Effector memory CD8-positive, alpha-beta T cell (primary cell): ENCODE measurements at regions not wholly inside any gene's neighbourhood (a gene's known extent, or its start where the extent isn't known, plus 50 kb on each side); places are given as distances from the start of the nearest gene placed in this dataset.

Experiments used
- ATAC-seq: fragments of 150-1000 bp; cut with Tn5 transposase; replicated peaks from 2 replicates; pipeline ENCODE4 v1.10.0; 2021; ENCODE audit warnings: mild to moderate bottlenecking, moderate library complexity
- DNase-seq, 3 experiments: peaks; one replicate each; pipeline ENCODE4 v3.0.0; 2021
- H3K27ac Mint-ChIP-seq, 2 donors: one replicate each; pipeline ENCODE4 v1.8.0; 2022; ENCODE audit warnings: mild to moderate bottlenecking in 2 of 2, mixed read lengths in 2 of 2, moderate library complexity in 2 of 2
- H3K27me3 Mint-ChIP-seq, 2 donors: one replicate each; pipeline ENCODE4 v1.8.0; 2022; ENCODE audit warnings: mixed read lengths in 2 of 2
- H3K36me3 Mint-ChIP-seq: one replicate; pipeline ENCODE4 v1.8.0; 2022; ENCODE audit warnings: mild to moderate bottlenecking, moderate library complexity, mixed read lengths; ENCODE audit not compliant: insufficient read depth
- H3K4me1 Mint-ChIP-seq, 2 donors: one replicate each; pipeline ENCODE4 v1.8.0; 2022; ENCODE audit warnings: low read depth in 2 of 2, mixed read lengths in 2 of 2
- H3K4me3 Mint-ChIP-seq, 2 donors: one replicate each; pipeline ENCODE4 v1.8.0; 2022; ENCODE audit warnings: mild to moderate bottlenecking in 2 of 2, mixed read lengths in 2 of 2, moderate library complexity in 2 of 2
- H3K9me3 Mint-ChIP-seq, 2 donors: one replicate each; pipeline ENCODE4 v1.8.0; 2022; ENCODE audit warnings: mixed read lengths in 2 of 2

DNA sequence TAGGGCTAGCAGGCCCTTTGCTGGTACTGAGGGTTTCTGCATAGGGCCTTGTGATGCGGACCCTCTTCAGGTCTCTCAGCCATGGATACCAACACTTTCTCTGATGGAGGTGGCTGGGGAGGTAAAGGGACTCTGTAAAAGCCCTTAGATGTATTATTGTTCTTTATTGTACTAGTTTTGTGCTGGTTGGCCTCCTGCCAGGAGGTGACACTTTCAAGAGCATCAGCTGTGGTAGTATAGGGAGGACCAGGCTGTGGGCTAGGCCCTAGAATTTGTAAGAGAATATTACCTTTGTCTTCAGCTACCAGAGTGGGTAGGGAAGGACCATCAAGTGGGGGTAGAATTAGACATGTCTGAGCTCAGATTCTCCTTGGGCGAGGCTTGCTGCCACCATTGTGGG is 936.3 kb downstream of the CENPC start:
- DNase-seq (no peak), ATAC-seq (no peak)
- no peaks in the 10 kb centered on the region for H3K4me1 Mint-ChIP-seq
- H3K27ac Mint-ChIP-seq, result no peak overlapping the region
- H3K36me3 Mint-ChIP-seq, result no peaks in the 10 kb centered on the region
- H3K4me3 Mint-ChIP-seq, result no peak overlapping the region
- no peaks in the 10 kb centered on the region for H3K27me3 Mint-ChIP-seq
- peaks cover 5 to 9% of the 10 kb centered on the region in 2 donors for H3K9me3 Mint-ChIP-seq

DNA sequence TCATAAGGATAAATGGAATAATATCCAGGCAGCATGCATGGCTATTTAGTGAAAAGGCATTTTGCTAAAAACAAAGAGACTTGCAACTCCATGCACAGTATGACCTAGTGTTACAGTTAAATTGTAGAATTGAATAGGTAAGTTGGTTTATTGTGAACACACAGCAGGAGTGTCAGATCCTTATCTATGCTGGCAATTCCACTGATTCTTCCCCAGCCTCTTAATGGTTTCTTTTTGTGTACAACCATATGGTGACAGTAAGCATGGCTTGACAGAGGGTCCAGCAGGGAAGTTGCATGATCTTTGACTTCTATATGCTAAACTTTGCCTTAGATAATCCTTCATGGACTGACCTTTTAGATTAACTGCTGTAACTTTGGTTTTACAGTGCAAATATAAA is 936.6 kb upstream of the EPHA5 start:
- Mint-ChIP-seq H3K4me3 (no peak overlapping the region), H3K27me3 (no peaks in the 10 kb centered on the region), H3K9me3 (peaks cover 0 to 8% of the 10 kb centered on the region in 2 donors), H3K36me3 (no peaks in the 10 kb centered on the region), H3K4me1 (no peaks in the 10 kb centered on the region), H3K27ac (no peak overlapping the region)
- DNase-seq (no peak), ATAC-seq (no peak)

DNA sequence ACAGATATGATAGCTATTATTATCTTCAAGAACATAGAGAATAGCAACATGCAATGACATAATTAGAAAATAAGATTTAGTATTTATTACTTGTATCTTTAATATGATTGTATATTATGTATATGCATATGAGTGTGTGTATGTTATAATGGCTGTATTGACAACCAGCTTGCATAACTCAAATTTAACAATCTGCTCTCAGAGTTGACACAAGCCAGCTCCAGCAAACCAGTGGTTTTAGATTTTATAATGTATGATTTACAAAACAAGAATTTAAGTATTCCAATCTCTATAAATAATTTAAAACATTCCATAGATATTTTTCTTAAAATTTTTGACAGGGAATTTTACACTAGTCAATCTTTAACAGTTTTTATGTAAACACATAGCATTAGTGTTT is 935.9 kb upstream of the EPHA5 start:
- Mint-ChIP-seq H3K4me1 (no peaks in the 10 kb centered on the region), H3K36me3 (no peaks in the 10 kb centered on the region), H3K9me3 (peaks cover 0 to 8% of the 10 kb centered on the region in 2 donors), H3K27ac (no peak overlapping the region), H3K27me3 (no peaks in the 10 kb centered on the region), H3K4me3 (no peak overlapping the region)
- ATAC-seq (no peak), DNase-seq (no peak)

DNA sequence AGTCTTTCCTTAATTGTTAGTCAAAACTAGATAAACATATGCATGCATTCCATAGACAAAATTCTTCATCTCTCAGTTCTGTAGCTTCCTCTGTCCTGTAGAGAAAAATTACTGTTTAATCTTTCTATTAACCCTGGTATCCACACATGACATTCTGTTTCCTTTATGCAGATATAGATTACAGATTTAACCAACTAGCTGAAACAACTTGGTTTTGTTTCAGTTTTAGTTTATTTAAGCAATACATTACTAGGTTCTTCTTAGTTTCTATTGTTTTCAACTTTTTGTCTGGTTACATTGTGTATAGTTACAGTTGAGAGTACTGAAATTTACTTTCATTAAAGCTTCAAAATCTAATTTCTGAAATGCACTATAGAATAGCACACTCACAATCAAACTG is 933.9 kb upstream of the EPHA5 start:
- Mint-ChIP-seq H3K27ac (no peak overlapping the region), H3K4me3 (no peak overlapping the region), H3K9me3 (peaks cover 7 to 8% of the 10 kb centered on the region in 2 donors), H3K36me3 (no peaks in the 10 kb centered on the region), H3K4me1 (no peaks in the 10 kb centered on the region), H3K27me3 (no peaks in the 10 kb centered on the region)
- ATAC-seq, result no peak
- DNase-seq, result no peak

DNA sequence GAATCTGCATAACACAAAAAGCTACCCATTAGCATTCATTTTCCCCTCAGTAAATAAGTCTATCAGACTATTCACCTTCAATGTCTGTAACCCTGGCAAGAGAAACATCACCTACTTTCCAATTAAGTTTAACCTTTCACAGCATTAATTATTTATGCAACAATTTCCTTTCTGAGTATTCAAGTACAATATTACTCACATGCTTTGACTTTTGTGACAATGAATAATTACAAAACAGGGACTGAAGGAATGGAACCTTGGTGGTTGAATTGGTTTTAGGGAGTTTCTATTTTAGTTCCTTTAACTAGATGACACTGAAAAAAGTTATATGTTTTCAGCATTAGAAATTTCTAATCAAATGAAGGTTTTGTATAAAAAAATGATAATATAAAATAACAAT is 932.3 kb upstream of the EPHA5 start:
- ATAC-seq, result no peak
- no peak for DNase-seq
- Mint-ChIP-seq H3K4me3 (no peak overlapping the region), H3K36me3 (no peaks in the 10 kb centered on the region), H3K4me1 (no peaks in the 10 kb centered on the region), H3K27ac (no peak overlapping the region), H3K27me3 (no peaks in the 10 kb centered on the region), H3K9me3 (peaks cover 4 to 15% of the 10 kb centered on the region in 2 donors)

DNA sequence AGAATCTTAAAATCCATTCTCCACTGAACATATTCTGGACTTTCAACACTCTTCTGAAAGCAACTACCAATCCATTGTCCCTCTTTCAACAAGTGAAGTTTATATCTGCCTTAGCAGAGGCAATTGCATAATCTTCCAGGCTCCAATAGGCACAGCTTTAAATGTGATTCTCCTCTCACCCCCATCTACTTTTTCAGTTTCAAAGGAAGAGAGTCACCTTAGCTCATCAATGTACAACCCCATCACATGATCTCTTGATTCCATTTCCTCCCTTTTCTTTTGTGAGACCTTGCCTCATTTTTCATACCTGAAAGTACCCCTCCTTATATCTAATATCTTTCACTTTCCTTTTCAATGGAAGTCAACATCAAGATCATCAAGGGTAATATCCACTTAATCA is 921.7 kb upstream of the EPHA5 start:
- no peak overlapping the region for H3K27ac Mint-ChIP-seq
- no peaks in the 10 kb centered on the region for H3K36me3 Mint-ChIP-seq
- no peaks in the 10 kb centered on the region for H3K4me1 Mint-ChIP-seq
- peaks cover 7 to 10% of the 10 kb centered on the region in 2 donors for H3K9me3 Mint-ChIP-seq
- no peaks in the 10 kb centered on the region for H3K27me3 Mint-ChIP-seq
- no peak overlapping the region for H3K4me3 Mint-ChIP-seq
- DNase-seq, result no peak
- ATAC-seq, result no peak

DNA sequence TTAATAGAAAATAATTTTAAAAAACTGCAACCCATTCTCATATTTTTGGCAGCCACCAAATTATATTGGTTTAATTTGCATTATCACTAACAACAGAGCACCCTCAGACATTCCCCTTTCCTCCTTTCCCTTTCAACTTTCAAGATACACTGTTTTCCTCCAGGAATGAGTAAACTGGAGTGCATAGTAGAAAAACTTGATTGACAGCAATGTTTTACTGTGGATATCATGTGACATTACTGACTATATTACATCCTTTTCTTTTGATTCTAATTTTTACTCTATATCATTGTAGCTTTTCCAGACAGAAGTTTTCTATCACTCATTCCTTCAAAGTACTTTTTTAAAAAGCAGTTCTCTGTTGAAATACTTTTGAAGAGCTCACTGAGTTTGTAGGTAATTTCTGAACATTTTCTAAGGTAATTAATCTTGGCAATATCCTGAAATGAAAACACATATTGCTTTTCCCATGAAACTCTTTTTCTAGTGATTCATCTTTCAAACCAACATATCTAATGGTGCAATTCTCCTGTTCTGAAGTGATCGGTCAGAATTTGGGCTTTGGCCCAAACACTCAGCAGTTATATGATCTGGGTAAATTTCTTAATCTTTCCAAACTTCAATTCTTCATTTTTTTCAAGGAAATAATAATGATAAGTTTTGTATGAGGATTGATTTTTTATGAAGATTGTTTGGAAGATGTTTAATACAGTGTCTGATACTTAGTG is 920.4 kb upstream of the EPHA5 start:
- H3K9me3 Mint-ChIP-seq, result peaks cover 5 to 10% of the 10 kb centered on the region in 2 donors
- ATAC-seq, result no peak
- H3K27ac Mint-ChIP-seq, result no peak overlapping the region
- no peaks in the 10 kb centered on the region for H3K27me3 Mint-ChIP-seq
- no peak for DNase-seq
- H3K4me1 Mint-ChIP-seq, result no peaks in the 10 kb centered on the region
- no peaks in the 10 kb centered on the region for H3K36me3 Mint-ChIP-seq
- no peak overlapping the region for H3K4me3 Mint-ChIP-seq

DNA sequence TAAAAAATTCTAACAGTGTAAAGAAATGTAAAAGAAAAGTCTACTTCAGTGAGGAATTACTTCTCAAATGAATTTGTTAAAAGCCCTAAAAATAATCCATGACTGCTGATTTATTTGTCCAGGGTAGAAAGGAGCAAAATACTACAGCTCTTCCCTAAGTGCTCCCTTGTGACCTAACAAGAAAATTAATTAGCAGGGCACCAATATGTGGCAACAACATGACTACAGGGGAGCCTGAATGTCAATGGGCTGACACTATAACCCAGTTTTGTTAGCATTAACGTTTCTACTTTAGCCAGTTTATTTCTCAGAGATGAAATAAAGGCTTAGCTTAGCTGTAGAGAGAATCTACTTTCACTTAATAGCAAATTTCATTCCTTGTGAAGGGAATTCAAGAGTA is 918.9 kb upstream of the EPHA5 start:
- Mint-ChIP-seq H3K9me3 (peaks cover 5 to 10% of the 10 kb centered on the region in 2 donors), H3K27ac (no peak overlapping the region), H3K4me3 (no peak overlapping the region), H3K4me1 (no peaks in the 10 kb centered on the region), H3K27me3 (no peaks in the 10 kb centered on the region), H3K36me3 (no peaks in the 10 kb centered on the region)
- DNase-seq (no peak), ATAC-seq (no peak)

DNA sequence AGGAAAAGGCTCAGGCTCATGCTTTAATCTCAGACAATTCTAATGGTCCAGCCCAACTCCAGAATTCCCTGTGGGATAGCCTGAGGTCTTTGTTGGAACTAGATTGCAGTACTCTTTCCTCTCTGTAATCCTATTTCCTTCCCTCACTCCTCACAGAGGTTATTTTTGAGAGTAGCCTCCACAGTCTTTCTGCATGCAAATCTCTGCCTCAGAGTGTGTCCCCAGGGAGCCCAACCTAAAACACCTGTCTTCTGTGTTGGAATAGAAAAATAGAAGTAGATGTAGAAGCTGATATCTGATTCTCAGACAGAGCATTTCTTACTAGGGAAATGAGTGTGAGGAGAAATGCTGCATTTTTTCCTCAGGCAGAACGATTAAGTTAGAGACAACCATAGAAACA is 915.5 kb upstream of the EPHA5 start:
- H3K36me3 Mint-ChIP-seq, result no peaks in the 10 kb centered on the region
- H3K9me3 Mint-ChIP-seq, result no peaks in the 10 kb centered on the region
- ATAC-seq, result no peak
- H3K4me3 Mint-ChIP-seq, result no peak overlapping the region
- no peak for DNase-seq
- H3K27ac Mint-ChIP-seq, result no peak overlapping the region
- no peaks in the 10 kb centered on the region for H3K4me1 Mint-ChIP-seq
- H3K27me3 Mint-ChIP-seq, result no peaks in the 10 kb centered on the region

DNA sequence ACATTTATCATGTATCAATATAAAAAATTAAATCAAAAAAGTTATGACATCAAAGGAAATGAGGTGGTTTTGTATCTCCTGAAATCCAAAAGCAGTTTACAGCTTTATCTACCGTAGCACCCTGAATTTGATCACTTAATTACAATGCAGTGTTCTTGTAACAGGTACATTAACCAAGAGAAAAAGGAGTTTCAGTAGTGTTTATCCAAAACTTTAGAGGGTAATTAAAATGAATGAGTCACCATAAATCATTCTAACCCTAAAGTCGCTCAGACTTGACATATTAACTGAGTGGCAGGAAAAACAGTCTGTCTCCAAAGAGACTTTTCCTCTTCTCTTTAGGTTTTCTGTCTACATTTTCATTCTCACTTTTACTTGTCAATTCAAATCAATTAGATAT is 907.6 kb upstream of the EPHA5 start:
- ATAC-seq, result no peak
- H3K27me3 Mint-ChIP-seq, result no peaks in the 10 kb centered on the region
- peaks cover 2 to 7% of the 10 kb centered on the region in 2 donors for H3K9me3 Mint-ChIP-seq
- H3K27ac Mint-ChIP-seq, result no peak overlapping the region
- H3K36me3 Mint-ChIP-seq, result no peaks in the 10 kb centered on the region
- DNase-seq, result no peak
- H3K4me3 Mint-ChIP-seq, result no peak overlapping the region
- no peaks in the 10 kb centered on the region for H3K4me1 Mint-ChIP-seq

DNA sequence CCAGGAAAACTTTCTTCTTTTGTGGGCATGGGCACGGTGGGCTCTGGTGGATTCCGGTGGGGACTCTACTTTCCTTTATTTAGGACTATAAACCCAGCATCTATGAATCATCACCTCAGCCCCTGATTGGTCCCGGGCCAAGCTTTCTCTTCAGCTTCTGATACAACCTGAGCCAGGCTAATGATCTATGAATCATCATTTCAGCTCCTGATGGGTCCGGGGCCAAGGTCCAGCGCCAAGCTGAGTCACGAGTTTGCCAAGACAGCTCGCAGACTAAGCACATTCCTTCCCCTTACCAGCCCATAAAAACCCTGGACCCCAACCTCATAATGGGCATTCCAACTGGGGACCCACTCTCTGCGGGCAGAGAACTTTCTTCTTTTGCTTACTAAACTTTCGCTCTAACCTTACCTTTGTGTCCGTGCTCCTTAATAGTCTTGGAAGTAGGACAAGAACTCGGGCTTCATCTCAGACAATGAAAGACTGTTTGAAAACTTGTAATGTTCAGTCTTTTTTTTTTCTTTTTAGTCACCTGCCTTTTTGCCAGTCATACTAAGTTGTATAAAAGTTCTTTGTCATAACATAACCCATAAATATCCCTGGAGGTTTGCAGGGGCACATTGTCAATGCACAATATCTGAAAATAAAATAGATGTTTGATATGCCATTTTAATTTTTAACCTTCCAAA is 904.9 kb upstream of the EPHA5 start:
- Mint-ChIP-seq H3K27ac (no peak overlapping the region), H3K4me3 (no peak overlapping the region), H3K36me3 (no peaks in the 10 kb centered on the region), H3K9me3 (peaks cover 7 to 9% of the 10 kb centered on the region in 2 donors), H3K27me3 (no peaks in the 10 kb centered on the region), H3K4me1 (no peaks in the 10 kb centered on the region)
- ATAC-seq (no peak), DNase-seq (no peak)

DNA sequence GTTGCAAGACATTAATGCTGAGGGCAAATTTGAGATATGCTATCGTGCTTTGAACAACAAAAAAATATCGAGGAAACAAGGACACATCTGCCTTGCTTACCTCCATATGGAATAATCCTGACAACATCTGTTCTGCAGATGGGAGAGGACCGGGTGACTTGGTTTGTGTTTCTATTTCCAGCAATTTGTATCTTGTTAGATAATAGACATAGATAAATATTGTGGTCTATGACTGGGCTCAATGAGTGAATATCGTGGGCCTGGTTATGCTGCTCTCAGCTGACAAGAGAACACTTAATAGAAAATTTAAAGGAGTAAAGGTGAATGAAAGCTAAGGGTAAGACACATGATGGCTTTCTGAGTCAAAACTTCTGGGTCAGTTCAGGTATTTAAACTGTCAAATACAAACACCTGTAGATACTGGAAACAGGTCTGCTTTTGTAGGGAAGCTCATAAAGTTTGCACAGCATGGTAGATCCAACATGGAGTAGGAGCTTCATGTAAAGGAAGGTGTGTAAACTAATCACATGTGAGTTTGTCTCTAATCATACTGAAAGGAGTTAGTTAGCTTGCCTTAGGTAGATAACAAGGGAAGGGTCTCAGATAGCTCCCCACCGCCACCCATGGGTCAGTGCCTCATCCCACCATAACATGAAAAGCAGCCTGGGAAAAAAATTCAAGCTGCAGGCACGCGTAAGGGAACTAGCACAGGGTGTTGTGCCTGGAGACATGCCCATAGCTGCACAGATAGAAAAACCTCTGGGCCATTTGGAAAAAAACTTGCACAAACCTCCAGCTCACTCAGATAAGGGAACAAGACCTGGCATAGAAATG is 904.1 kb upstream of the EPHA5 start:
- H3K27me3 Mint-ChIP-seq, result no peaks in the 10 kb centered on the region
- DNase-seq (no peak), ATAC-seq (no peak)
- no peaks in the 10 kb centered on the region for H3K36me3 Mint-ChIP-seq
- H3K9me3 Mint-ChIP-seq, result peaks cover 7 to 10% of the 10 kb centered on the region in 2 donors
- H3K27ac Mint-ChIP-seq, result no peak overlapping the region
- no peaks in the 10 kb centered on the region for H3K4me1 Mint-ChIP-seq
- no peak overlapping the region for H3K4me3 Mint-ChIP-seq

DNA sequence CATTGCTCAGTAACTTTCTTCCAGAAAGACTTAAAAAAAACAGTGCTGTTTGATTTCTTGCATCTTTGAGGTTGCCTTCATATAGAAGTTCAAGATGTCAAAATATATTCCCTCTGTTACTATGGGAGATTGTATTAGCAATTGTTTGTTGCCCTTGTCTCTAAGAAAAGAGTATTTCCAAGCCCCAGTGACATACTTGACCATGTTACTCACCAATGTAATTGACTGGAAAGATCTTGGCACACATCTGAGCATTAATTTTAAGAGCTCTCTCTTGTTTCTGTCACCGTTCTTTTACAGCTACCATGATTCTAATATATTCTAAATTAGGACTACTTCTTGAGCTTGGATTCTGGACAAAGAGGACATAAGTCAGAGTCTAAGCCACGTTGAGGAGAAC is 902.7 kb upstream of the EPHA5 start:
- Mint-ChIP-seq H3K27ac (no peak overlapping the region), H3K4me3 (no peak overlapping the region), H3K36me3 (no peaks in the 10 kb centered on the region), H3K9me3 (peaks cover 7 to 12% of the 10 kb centered on the region in 2 donors), H3K4me1 (no peaks in the 10 kb centered on the region), H3K27me3 (no peaks in the 10 kb centered on the region)
- no peak for DNase-seq
- no peak for ATAC-seq
